GM20000 (cell line): ENCODE measurements at regions not wholly inside any gene's neighbourhood (a gene's known extent, or its start where the extent isn't known, plus 50 kb on each side); places are given as distances from the start of the nearest gene placed in this dataset.
A peak's percentile ranks its signal among the peaks of the same experiment; 100 is the strongest.

ENCODE experiments used
- DNase-seq: peaks from one replicate; pipeline ENCODE4 v3.0.0; 2012; ENCODE audit warnings: low spot score
- TF ChIP-seq, protein P1 (sequence below): IDR thresholded peaks from 2 replicates; pipeline ENCODE4 v1.5.1; 2012; ENCODE audit warnings: mild to moderate bottlenecking, control low read depth; ENCODE audit errors: extremely low read depth, missing control alignments

DNA sequence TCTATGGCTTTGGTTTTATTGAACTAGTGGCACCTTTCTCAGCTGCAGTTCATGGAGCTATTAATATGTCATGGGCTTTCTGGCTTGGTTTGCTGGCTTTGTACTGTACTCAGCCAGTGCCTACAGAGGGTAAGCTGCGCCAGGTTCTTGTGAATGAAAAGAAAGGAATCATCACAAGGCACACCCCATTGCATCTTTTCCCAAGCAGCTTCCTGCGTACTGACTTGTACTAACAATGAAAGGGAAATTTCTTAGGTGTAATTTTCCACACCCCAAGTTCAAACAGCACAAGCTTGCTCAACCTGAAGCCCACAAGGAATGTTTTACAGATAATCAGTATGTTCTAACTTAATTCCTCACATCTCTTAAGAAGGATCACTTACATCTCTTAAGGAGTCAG is 78.0 kb upstream of the TNFSF18 start:
- DNase-seq = no peak
- TF ChIP-seq, protein P1, sequence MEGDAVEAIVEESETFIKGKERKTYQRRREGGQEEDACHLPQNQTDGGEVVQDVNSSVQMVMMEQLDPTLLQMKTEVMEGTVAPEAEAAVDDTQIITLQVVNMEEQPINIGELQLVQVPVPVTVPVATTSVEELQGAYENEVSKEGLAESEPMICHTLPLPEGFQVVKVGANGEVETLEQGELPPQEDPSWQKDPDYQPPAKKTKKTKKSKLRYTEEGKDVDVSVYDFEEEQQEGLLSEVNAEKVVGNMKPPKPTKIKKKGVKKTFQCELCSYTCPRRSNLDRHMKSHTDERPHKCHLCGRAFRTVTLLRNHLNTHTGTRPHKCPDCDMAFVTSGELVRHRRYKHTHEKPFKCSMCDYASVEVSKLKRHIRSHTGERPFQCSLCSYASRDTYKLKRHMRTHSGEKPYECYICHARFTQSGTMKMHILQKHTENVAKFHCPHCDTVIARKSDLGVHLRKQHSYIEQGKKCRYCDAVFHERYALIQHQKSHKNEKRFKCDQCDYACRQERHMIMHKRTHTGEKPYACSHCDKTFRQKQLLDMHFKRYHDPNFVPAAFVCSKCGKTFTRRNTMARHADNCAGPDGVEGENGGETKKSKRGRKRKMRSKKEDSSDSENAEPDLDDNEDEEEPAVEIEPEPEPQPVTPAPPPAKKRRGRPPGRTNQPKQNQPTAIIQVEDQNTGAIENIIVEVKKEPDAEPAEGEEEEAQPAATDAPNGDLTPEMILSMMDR = no peak

DNA sequence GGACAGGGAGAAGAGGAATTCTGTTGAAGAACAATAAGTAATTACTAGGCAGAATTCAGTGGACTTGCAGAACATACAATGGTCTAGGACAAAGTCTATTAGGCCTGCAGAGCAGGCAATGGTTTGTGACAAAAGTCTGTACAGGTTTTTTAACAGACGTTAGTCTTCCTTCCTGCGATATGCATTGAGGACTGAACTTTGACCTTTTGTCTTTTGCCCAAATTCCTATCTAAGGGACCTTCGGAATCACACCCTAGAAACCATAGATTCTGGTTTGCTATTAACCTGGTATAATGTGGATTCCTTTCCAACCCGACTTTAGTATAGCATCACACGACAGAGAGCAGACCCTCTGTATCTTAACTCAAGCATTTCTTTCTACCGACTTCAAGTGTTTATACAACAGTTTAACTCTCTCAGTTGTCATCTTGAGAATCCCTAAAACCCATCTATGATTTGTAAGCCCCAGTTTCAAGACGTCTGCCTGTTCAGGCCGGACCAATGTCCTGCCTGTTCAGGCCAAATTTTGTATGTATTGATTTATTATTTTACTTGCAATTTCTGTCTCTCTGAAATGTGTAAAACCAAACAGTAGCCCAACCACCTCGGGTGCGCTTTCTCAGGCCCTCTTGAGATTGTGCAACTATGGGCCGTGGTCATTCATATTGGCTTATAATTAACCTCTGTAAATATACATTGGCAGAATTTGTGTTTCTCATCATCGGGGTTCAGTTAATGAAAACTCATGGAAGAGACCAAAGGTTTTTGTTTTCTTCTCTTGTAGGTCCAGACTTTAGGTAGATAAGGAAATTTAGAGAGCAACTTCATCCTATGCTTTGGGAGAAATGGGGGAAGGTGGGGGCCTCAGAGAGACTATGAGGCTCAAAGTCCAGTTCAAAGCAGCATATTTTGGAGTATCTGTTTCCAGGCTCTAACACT is 76.9 kb upstream of the TNFSF18 start:
- no peak for DNase-seq
- TF ChIP-seq, protein P1 = no peak

DNA sequence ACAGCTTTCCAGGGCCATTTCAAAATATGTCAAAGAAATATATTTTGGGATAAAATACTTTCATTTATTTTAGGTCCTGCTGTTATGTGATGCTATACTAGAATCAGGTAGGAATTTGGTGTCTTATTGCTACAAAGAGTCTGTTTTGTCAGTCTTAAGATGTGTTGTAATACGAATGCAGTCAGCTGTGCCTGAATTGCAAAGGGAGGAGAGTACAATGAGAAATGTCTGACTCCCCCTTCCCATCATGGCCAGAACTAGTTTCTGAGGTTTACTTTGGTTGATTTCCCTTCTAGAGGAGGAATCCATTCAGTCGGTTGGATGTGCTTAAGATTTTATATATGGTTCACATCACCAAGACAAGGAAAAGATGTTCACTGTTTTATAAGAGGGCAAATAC is 75.7 kb upstream of the TNFSF18 start:
- TF ChIP-seq, protein P1 = no peak
- DNase-seq = no peak

DNA sequence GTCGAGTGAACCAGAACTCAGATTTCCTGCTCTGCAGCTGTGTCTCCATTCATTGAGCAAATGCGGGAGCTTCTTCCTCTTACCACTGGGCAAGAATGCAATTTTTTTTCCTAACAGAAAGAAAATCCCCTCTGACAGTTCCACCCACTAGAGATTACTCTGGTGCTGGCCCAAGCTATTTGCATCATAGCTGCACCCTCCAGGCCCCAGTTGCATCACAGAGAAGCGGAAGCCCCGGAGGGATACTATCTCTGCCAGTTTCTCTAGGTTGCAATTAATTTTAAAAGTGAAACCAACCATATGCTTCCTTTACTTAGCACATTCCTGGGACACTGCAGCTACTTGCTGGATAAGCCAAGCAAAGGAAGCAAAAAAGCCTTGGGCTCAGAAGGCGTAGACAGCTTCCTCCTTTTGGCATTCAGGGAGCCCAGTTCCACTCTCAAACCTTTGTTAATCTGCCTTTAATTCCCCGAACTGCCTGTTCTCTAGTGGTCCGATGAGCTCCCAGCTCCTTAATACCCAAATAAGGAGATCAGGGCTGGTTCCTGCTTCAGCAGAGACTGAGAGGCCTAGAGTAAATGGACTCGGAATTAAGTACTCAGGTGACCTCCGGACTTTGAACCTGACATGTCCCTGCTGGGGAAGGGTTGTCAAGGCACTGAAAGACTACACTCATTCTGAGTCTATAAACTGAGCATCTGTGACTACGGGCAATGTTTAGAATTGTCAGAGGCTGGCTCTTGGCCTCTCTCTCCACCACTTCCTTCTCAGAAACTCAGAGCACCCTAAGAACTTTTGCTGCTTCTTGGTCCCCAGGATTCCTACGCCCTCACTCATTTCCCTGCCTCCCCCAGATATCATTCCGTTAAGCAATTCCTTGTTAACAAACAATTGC is 72.5 kb upstream of the TNFSF18 start:
- TF ChIP-seq, protein P1 = no peak
- DNase-seq = peak; percentile 28

DNA sequence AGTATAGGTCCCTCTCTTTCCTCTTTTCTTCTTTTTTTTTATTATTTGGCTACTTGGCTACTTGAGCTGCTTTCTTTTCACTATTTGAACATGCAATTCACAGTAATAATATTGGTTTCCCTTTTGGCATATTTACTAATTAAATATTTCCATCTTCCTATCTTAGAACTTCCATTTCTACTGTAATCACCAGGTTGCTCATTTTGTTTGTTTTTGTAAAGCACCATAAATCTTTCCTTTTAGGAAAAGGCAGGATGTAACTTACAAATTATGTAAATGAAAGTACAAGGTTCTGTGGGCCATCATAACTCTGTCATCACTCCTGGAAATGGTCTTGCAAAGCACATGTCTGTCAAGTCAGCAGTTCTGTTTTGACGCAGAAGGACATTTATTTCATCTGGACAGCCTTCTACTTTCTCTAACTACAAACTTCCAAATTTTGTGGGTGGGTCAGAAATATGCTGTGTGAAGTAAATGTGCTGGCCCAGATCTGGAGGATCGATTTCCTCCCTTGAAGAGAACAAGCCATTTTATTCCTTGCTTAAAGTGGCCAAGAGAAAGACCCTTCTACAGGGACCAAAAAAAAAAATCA is 71.7 kb upstream of the TNFSF18 start:
- TF ChIP-seq, protein P1 = no peak
- DNase-seq = no peak

DNA sequence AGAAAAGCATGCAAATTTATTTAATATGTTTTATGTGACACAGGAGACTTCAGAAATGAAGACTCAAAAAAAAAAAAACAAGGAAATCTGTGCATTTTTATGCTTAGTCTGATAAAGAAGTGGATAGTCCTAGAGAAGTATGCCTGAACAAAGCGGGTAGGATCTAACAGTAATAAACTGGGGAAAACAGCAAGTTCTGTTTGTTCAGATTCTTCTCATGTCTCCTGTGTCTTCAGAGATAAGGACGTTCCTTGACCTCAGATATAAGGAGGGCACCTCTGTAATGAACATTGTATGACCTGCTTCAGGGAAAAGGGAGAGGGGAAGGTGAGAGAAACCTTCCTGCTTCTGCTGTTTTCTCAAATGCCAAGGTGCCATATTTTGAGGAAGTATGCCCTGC is 67.7 kb upstream of the TNFSF18 start:
- DNase-seq = no peak
- TF ChIP-seq, protein P1 = no peak
